Gastroesophageal sphincter (tissue), 4 donors: ENCODE measurements at regions not wholly inside any gene's neighbourhood (a gene's known extent, or its start where the extent isn't known, plus 50 kb on each side); places are given as distances from the start of the nearest gene placed in this dataset.

ENCODE experiments used
- ATAC-seq: fragments of 150-250 bp; one replicate; pipeline ENCODE4 v1.9.1; 2016; ENCODE audit warnings: mild to moderate bottlenecking, moderate library complexity
- H3K27ac ChIP-seq, 4 donors: fragments of 200-600 bp; sonication (generic) in 3 of 4; 1 replicate in 3 of 4; 2 replicates in 1 of 4; pipeline ENCODE4 v1.5.1; 2016 to 2019
- H3K27me3 ChIP-seq: fragments of 200-600 bp; sonication (generic); one replicate; pipeline ENCODE4 v1.5.1; 2019
- H3K36me3 ChIP-seq, 2 donors: fragments of 200-600 bp; sonication (generic); one replicate each; pipeline ENCODE4 v1.5.1; 2019; ENCODE audit warnings: control low read depth in 1 of 2
- H3K4me1 ChIP-seq, 3 donors: fragments of 200-600 bp; sonication (generic); 1 replicate in 2 of 3; 2 replicates in 1 of 3; pipeline ENCODE4 v1.5.1; 2016 to 2019; ENCODE audit warnings: control low read depth in 2 of 3
- H3K4me3 ChIP-seq, 2 donors: fragments of 200-600 bp; sonication (generic); one replicate each; pipeline ENCODE4 v1.5.1; 2019; ENCODE audit warnings: mild to moderate bottlenecking in 1 of 2, moderate library complexity in 1 of 2
- H3K9me3 ChIP-seq, 3 donors: fragments of 200-600 bp; sonication (generic); one replicate each; pipeline ENCODE4 v1.5.1; 2017 to 2019; ENCODE audit warnings: control low read depth in 2 of 3
- CTCF ChIP-seq, 4 experiments: fragments of 200-600 bp in 2 of 4; fragments of 450-650 bp in 2 of 4; sonication (generic) in 1 of 4; IDR thresholded peaks; one replicate each; pipeline ENCODE4 v1.5.1; 2017 to 2019; ENCODE audit warnings: antibody characterized with exemption in 4 of 4, mild to moderate bottlenecking in 2 of 4, moderate library complexity in 2 of 4
- EP300 ChIP-seq: sonication (generic); formaldehyde crosslinking; IDR thresholded peaks from one replicate; pipeline ENCODE4 v1.6.1; 2017; ENCODE audit warnings: antibody characterized with exemption, mild to moderate bottlenecking
- POLR2A ChIP-seq, 2 donors: fragments of 450-650 bp; IDR thresholded peaks; one replicate each; pipeline ENCODE4 v1.6.1; 2017; ENCODE audit warnings: antibody characterized with exemption in 2 of 2, mild to moderate bottlenecking in 2 of 2, moderate library complexity in 1 of 2
- POLR2AphosphoS5 ChIP-seq: sonication (generic); formaldehyde crosslinking; IDR thresholded peaks from one replicate; pipeline ENCODE4 v1.6.1; 2017; ENCODE audit warnings: antibody characterized with exemption
- WGBS, 2 donors: methylation state at CpG; one replicate each; pipeline ENCODE4 v1.1.5; 2018; ENCODE audit warnings: low coverage in 1 of 2; 5-methylcytosine and 5-hydroxymethylcytosine counted together

- Histone ChIP-seq H3K36me3 (no peaks in the 10 kb centered on the region), H3K4me1 (no peaks in the 10 kb centered on the region), H3K4me3 (no peak overlapping the region), H3K27me3 (no peaks in the 10 kb centered on the region), H3K9me3 (no peaks in the 10 kb centered on the region), H3K27ac (no peak overlapping the region)
- TF ChIP-seq POLR2AphosphoS5 (no peak), CTCF (IDR thresholded peaks at IDR 0.05) (no peak), POLR2A (IDR thresholded peaks at IDR 0.05) (no peak), EP300 (no peak)
- 56% methylated on average over 1 of the region's 1 CpG for WGBS, 2 donors
- no peak for ATAC-seq
These were observed 262.0 kb upstream of the MMADHC start for GRCh38 chr2:149849591-149849990.

GRCh38 chr2:149849136-149849535, 261.6 kb upstream of the MMADHC start:
- Histone ChIP-seq H3K9me3 (no peaks in the 10 kb centered on the region), H3K27ac (no peak overlapping the region), H3K27me3 (no peaks in the 10 kb centered on the region), H3K36me3 (no peaks in the 10 kb centered on the region), H3K4me1 (no peaks in the 10 kb centered on the region), H3K4me3 (no peak overlapping the region)
- no peak for ATAC-seq
- 38 to 64% methylated on average over 2 of the region's 2 CpGs for WGBS, 2 donors
- TF ChIP-seq CTCF (IDR thresholded peaks at IDR 0.05) = no peak
- no peak for TF ChIP-seq POLR2AphosphoS5
- TF ChIP-seq POLR2A (IDR thresholded peaks at IDR 0.05) = no peak
- no peak for TF ChIP-seq EP300

GRCh38 chr2:149841396-149841795, 253.8 kb upstream of the MMADHC start:
- TF ChIP-seq POLR2A (IDR thresholded peaks at IDR 0.05) = no peak
- TF ChIP-seq CTCF (IDR thresholded peaks at IDR 0.05) = no peak
- no peak for TF ChIP-seq POLR2AphosphoS5
- TF ChIP-seq EP300 = no peak
- Histone ChIP-seq H3K9me3 (peaks cover 0 to 6% (median 0%) of the 10 kb centered on the region in 3 donors), H3K36me3 (no peaks in the 10 kb centered on the region), H3K27me3 (no peaks in the 10 kb centered on the region), H3K4me1 (no peaks in the 10 kb centered on the region), H3K27ac (no peak overlapping the region), H3K4me3 (no peak overlapping the region)
- WGBS, 2 donors = 33 to 40% methylated on average over 1 of the region's 1 CpG
- ATAC-seq = no peak

- Histone ChIP-seq H3K36me3 (no peaks in the 10 kb centered on the region), H3K4me1 (no peaks in the 10 kb centered on the region), H3K27me3 (no peaks in the 10 kb centered on the region), H3K4me3 (no peak overlapping the region), H3K9me3 (peaks cover 0 to 9% (median 0%) of the 10 kb centered on the region in 3 donors), H3K27ac (no peak overlapping the region)
- no peak for TF ChIP-seq POLR2A (IDR thresholded peaks at IDR 0.05)
- no peak for TF ChIP-seq POLR2AphosphoS5
- 65% methylated on average over 2 of the region's 2 CpGs; no CpG with 5 or more reads in 1 of the 2 donors for WGBS, 2 donors
- ATAC-seq = no peak
These were observed 244.7 kb upstream of the MMADHC start for GRCh38 chr2:149832324-149832723.

- Histone ChIP-seq H3K9me3 (peaks cover 0 to 6% (median 0%) of the 10 kb centered on the region in 3 donors), H3K27ac (no peak overlapping the region), H3K4me1 (no peaks in the 10 kb centered on the region), H3K36me3 (no peaks in the 10 kb centered on the region), H3K27me3 (no peaks in the 10 kb centered on the region), H3K4me3 (no peak overlapping the region)
- TF ChIP-seq EP300 (no peak), POLR2AphosphoS5 (no peak), POLR2A (IDR thresholded peaks at IDR 0.05) (no peak)
- ATAC-seq = no peak
- WGBS, 2 donors = 86 to 96% methylated on average over 2 of the region's 2 CpGs
These were observed 241.1 kb upstream of the MMADHC start for GRCh38 chr2:149828520-149829210.

- no peaks in the 10 kb centered on the region for H3K27me3 ChIP-seq
- TF ChIP-seq POLR2AphosphoS5 = no peak
- TF ChIP-seq POLR2A (IDR thresholded peaks at IDR 0.05) = no peak
- no peak for TF ChIP-seq CTCF (IDR thresholded peaks at IDR 0.05)
- no peak for TF ChIP-seq EP300
- H3K9me3 ChIP-seq = peaks cover 0 to 6% (median 0%) of the 10 kb centered on the region in 3 donors
- no peaks in the 10 kb centered on the region for H3K4me1 ChIP-seq
- no peaks in the 10 kb centered on the region for H3K36me3 ChIP-seq
- no peak for ATAC-seq
- WGBS, 2 donors = 86% methylated on average over 2 of the region's 2 CpGs; no CpG with 5 or more reads in 1 of the 2 donors
- no peak overlapping the region for H3K27ac ChIP-seq
- H3K4me3 ChIP-seq = no peak overlapping the region
These were observed 240.1 kb upstream of the MMADHC start for GRCh38 chr2:149827585-149828126.
